CD14-positive monocyte (primary cell): ENCODE measurements at regions not wholly inside any gene's neighbourhood (a gene's known extent, or its start where the extent isn't known, plus 50 kb on each side); places are given as distances from the start of the nearest gene placed in this dataset.

ENCODE experiments used
- DNase-seq, 3 donors: peaks; one replicate each; pipeline ENCODE4 v3.0.0-alpha.2; 2011 to 2022
- H2AFZ ChIP-seq: 2 replicates; pipeline ENCODE4 v1.6.0; 2012; ENCODE audit warnings: mild to moderate bottlenecking, low read depth, low read length, inconsistent platforms; ENCODE audit not compliant: insufficient read depth, poor library complexity, severe bottlenecking
- H3K27ac ChIP-seq, 2 donors: 1 replicate in 1 of 2; 2 replicates in 1 of 2; pipeline ENCODE4 v1.5.1; 2012 to 2013; ENCODE audit warnings: low read length in 2 of 2, control low read depth in 1 of 2, inconsistent platforms in 1 of 2, low read depth in 1 of 2, mild to moderate bottlenecking in 1 of 2
- H3K27me3 ChIP-seq, 2 donors: one replicate each; pipeline versions ENCODE4 v1.6.0 to v1.6.1; 2011 to 2013; ENCODE audit warnings: low read length in 2 of 2; ENCODE audit not compliant: control insufficient read depth in 2 of 2, insufficient read depth in 2 of 2
- H3K36me3 ChIP-seq, 2 donors: replicated peaks in 1 of 2; 1 replicate in 1 of 2; 2 replicates in 1 of 2; pipeline versions ENCODE4 v1.5.1 to v1.6.1; 2012 to 2013; ENCODE audit warnings: low read length in 2 of 2, control low read depth in 1 of 2, inconsistent platforms in 1 of 2, mild to moderate bottlenecking in 1 of 2; ENCODE audit not compliant: insufficient read depth in 2 of 2, control insufficient read depth in 1 of 2
- H3K4me1 ChIP-seq, 2 donors: 1 replicate in 1 of 2; 2 replicates in 1 of 2; pipeline versions ENCODE4 v1.5.1 to v1.6.1; 2012 to 2013; ENCODE audit warnings: low read length in 2 of 2, control low read depth in 1 of 2, inconsistent platforms in 1 of 2, mild to moderate bottlenecking in 1 of 2, moderate library complexity in 1 of 2; ENCODE audit not compliant: insufficient read depth in 2 of 2, control insufficient read depth in 1 of 2
- H3K4me2 ChIP-seq: replicated peaks from 2 replicates; pipeline ENCODE3; 2012; ENCODE audit warnings: low read length, moderate library complexity, mild to moderate bottlenecking; ENCODE audit not compliant: poor library complexity, severe bottlenecking; ENCODE audit errors: extremely low read depth
- H3K4me3 ChIP-seq, 3 experiments: fragments of 200-600 bp in 1 of 3; sonication (generic) in 1 of 3; replicated peaks in 1 of 3; 1 replicate in 2 of 3; 2 replicates in 1 of 3; pipeline ENCODE4 v1.5.1; 2011 to 2013; ENCODE audit warnings: low read length in 3 of 3, mild to moderate bottlenecking in 3 of 3, control low read depth in 2 of 3, low read depth in 2 of 3, inconsistent platforms in 1 of 3, moderate library complexity in 1 of 3
- H3K79me2 ChIP-seq: 2 replicates; pipeline ENCODE4 v1.6.0; 2012; ENCODE audit warnings: mild to moderate bottlenecking, control low read depth, inconsistent platforms, low read length, moderate library complexity; ENCODE audit not compliant: insufficient read depth
- H3K9ac ChIP-seq: 2 replicates; pipeline ENCODE4 v1.6.0; 2017; ENCODE audit warnings: low read length, mild to moderate bottlenecking; ENCODE audit not compliant: insufficient read depth, poor library complexity, severe bottlenecking
- H3K9me3 ChIP-seq, 2 donors: replicated peaks in 1 of 2; 1 replicate in 1 of 2; 2 replicates in 1 of 2; pipeline versions ENCODE4 v1.5.1 to v1.6.1; 2012 to 2013; ENCODE audit warnings: low read length in 2 of 2, control low read depth in 1 of 2; ENCODE audit not compliant: control insufficient read depth in 1 of 2, insufficient read depth in 1 of 2
- H4K20me1 ChIP-seq: 2 replicates; pipeline ENCODE4 v1.6.0; 2012; ENCODE audit warnings: mild to moderate bottlenecking, low read length, control low read depth, moderate library complexity; ENCODE audit not compliant: insufficient read depth
- H3K27ac Mint-ChIP-seq, 7 donors: one replicate each; pipeline ENCODE4 v1.8.0; 2020; ENCODE audit warnings: mild to moderate bottlenecking in 7 of 7, mixed read lengths in 7 of 7, moderate library complexity in 6 of 7, inconsistent platforms in 2 of 7
- H3K27me3 Mint-ChIP-seq, 3 donors: one replicate each; pipeline ENCODE4 v1.8.0; 2021 to 2022; ENCODE audit warnings: low read depth in 3 of 3, mild to moderate bottlenecking in 3 of 3, mixed read lengths in 3 of 3, moderate library complexity in 3 of 3, inconsistent platforms in 1 of 3
- H3K36me3 Mint-ChIP-seq, 2 donors: one replicate each; pipeline ENCODE4 v1.8.0; 2020; ENCODE audit warnings: mixed read lengths in 2 of 2, inconsistent platforms in 1 of 2, mild to moderate bottlenecking in 1 of 2
- H3K4me1 Mint-ChIP-seq: one replicate; pipeline ENCODE4 v1.8.0; 2020; ENCODE audit warnings: mild to moderate bottlenecking, mixed read lengths
- H3K4me3 Mint-ChIP-seq, 2 donors: one replicate each; pipeline ENCODE4 v1.8.0; 2020; ENCODE audit warnings: mild to moderate bottlenecking in 2 of 2, mixed read lengths in 2 of 2, moderate library complexity in 1 of 2
- H3K9me3 Mint-ChIP-seq, 7 donors: one replicate each; pipeline ENCODE4 v1.8.0; 2020 to 2022; ENCODE audit warnings: mixed read lengths in 7 of 7, mild to moderate bottlenecking in 6 of 7, moderate library complexity in 6 of 7, inconsistent platforms in 2 of 7
- WGBS: methylation state at CpG from one replicate; pipeline ENCODE4 v1.1.5; 2013; ENCODE audit warnings: missing lambda C conversion rate; ENCODE audit not compliant: insufficient coverage; 5-methylcytosine and 5-hydroxymethylcytosine counted together
- intact Hi-C, 2 donors: fragments of 100-400 bp; cut with micrococcal nuclease; formaldehyde crosslinking; loops; one replicate each; pipeline versions ENCODE4 v1.15.0 to v1.15.1; 2023
- TF ChIP-seq, protein P1 (sequence below): fragments of 200-600 bp; IDR thresholded peaks from one replicate; pipeline ENCODE4 v1.8.0; 2022; ENCODE audit warnings: antibody characterized with exemption, mild to moderate bottlenecking

DNA sequence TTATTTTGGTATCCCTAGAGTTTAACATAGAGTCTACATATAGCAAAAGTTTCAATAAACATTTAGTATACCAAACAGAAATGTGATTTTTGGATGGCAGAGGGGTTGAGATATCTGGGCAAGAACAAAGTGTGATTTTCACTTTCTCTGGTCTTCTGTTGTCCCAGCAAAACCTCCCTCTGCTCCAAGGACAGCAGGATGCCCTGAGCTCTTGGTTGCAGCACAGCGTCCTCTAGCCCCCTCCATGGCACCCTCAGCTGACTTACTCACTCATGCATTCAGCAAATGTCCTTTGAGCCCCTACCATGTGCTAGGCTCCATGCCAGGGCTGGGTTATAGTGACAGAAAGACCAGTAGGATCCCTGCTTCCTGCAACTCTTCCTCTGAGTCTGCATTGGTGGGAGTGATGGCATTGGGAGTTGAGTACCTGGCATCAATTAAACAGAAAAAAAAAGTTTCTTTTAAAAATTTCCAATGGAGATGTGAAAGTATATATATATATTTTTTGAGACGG lies 104.8 kb upstream of the UBL3 start:
- intact Hi-C loops, result no loop called here

DNA sequence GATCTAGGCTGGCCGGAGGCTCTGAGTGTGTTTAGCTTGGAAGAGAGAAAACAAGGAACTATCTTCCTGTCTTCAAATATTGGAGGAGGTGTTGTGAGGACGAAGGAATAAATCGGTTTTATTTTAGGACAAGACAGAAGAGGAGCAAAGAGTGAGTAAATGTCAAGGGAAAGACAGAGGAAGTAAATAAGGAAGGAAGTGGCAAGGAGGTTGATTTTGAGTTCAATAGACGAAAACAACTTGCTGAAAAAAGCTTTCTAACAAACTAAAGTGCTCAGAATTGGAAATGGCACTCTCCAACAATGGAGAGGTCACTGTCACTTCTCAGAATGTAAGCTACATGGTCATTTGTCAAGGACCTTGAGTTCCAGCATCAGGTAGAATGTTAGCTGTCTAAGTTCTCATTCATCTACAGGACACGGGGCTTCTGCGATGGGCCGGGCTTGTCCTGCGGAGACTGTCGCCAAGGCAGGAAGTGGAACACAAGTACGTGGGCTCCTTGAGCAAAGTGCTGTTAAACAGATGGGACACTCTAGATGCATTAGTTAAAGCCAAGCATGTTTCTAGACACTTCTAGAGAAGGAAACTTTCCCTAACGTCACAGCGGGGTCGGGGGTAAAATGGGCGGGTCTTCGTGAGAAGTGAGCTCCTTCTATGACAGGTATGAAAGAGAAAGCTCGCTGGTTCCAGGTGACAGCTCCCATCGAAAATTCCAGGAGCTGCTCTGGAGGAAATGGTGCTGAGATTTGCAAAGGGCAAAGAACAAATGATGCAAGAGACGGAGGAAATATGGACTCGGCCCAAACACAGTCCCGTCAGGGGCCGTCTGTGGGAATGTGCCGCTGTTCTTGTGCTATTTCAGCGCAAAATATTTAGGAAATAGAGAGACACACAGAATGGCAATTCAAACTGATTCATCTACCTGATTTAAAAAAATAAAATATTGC lies 103.9 kb upstream of the UBL3 start:
- Histone ChIP-seq H3K27me3 (peaks cover 0 to 4% of the 10 kb centered on the region in 2 donors), H3K4me1 (peaks cover 4 to 10% of the 10 kb centered on the region in 2 donors), H3K4me2 (peak overlapping the region; percentile 14), H3K36me3 (no peaks in the 10 kb centered on the region), H3K9ac (no peak overlapping the region), H2AFZ (no peak overlapping the region), H3K27ac (no peak overlapping the region), H4K20me1 (no peaks in the 10 kb centered on the region), H3K79me2 (no peaks in the 10 kb centered on the region), H3K9me3 (no peaks in the 10 kb centered on the region), H3K4me3 (no peak overlapping the region)
- H3K4me3 Mint-ChIP-seq, result no peak overlapping the region
- WGBS, result 62% methylated on average over 18 of the region's 23 CpGs
- intact Hi-C loops, result no loop called here
- H3K27me3 Mint-ChIP-seq, result peaks cover 2 to 10% (median 3%) of the 10 kb centered on the region in 3 donors
- no peak for DNase-seq
- no peaks in the 10 kb centered on the region for H3K36me3 Mint-ChIP-seq
- TF ChIP-seq, protein P1, sequence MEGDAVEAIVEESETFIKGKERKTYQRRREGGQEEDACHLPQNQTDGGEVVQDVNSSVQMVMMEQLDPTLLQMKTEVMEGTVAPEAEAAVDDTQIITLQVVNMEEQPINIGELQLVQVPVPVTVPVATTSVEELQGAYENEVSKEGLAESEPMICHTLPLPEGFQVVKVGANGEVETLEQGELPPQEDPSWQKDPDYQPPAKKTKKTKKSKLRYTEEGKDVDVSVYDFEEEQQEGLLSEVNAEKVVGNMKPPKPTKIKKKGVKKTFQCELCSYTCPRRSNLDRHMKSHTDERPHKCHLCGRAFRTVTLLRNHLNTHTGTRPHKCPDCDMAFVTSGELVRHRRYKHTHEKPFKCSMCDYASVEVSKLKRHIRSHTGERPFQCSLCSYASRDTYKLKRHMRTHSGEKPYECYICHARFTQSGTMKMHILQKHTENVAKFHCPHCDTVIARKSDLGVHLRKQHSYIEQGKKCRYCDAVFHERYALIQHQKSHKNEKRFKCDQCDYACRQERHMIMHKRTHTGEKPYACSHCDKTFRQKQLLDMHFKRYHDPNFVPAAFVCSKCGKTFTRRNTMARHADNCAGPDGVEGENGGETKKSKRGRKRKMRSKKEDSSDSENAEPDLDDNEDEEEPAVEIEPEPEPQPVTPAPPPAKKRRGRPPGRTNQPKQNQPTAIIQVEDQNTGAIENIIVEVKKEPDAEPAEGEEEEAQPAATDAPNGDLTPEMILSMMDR, result no peak
- peaks cover 0 to 10% (median 2%) of the 10 kb centered on the region in 7 donors for H3K9me3 Mint-ChIP-seq
- peaks cover 12% of the 10 kb centered on the region for H3K4me1 Mint-ChIP-seq
- no peak overlapping the region for H3K27ac Mint-ChIP-seq

More for the DNA sequence above, 104.8 kb upstream of the UBL3 start:
- TF ChIP-seq, protein P1, result no peak
- H3K36me3 ChIP-seq, result no peaks in the 10 kb centered on the region
- Mint-ChIP-seq H3K4me3 (no peak overlapping the region), H3K4me1 (peaks cover 12% of the 10 kb centered on the region), H3K27me3 (peaks cover 2 to 10% (median 3%) of the 10 kb centered on the region in 3 donors), H3K27ac (no peak overlapping the region), H3K36me3 (no peaks in the 10 kb centered on the region), H3K9me3 (peaks cover 0 to 10% (median 2%) of the 10 kb centered on the region in 7 donors)
- no peaks in the 10 kb centered on the region for H4K20me1 ChIP-seq
- 100% methylated on average over 1 of the region's 2 CpGs for WGBS
- peaks cover 0 to 4% of the 10 kb centered on the region in 2 donors for H3K27me3 ChIP-seq
- H2AFZ ChIP-seq, result no peak overlapping the region
- H3K27ac ChIP-seq, result no peak overlapping the region
- H3K4me1 ChIP-seq, result peaks cover 4 to 10% of the 10 kb centered on the region in 2 donors
- no peak overlapping the region for H3K4me3 ChIP-seq
- DNase-seq, result no peak
- H3K9me3 ChIP-seq, result no peaks in the 10 kb centered on the region
- H3K4me2 ChIP-seq, result no peak overlapping the region
- no peaks in the 10 kb centered on the region for H3K79me2 ChIP-seq
- no peak overlapping the region for H3K9ac ChIP-seq
